Adrenal gland (tissue), 9 donors: ENCODE measurements at regions not wholly inside any gene's neighbourhood (a gene's known extent, or its start where the extent isn't known, plus 50 kb on each side); places are given as distances from the start of the nearest gene placed in this dataset.

ENCODE experiments used
- DNase-seq, 7 donors: peaks; one replicate each; pipeline ENCODE4 v3.0.0-alpha.2; 2019 to 2020
- H3K27ac ChIP-seq, 5 donors: fragments of 200-600 bp; sonication (generic) in 4 of 5; 1 replicate in 3 of 5; 2 replicates in 2 of 5; pipeline versions ENCODE4 v1.5.1 to v1.8.0; 2016 to 2020; ENCODE audit warnings: mild to moderate bottlenecking in 1 of 5
- H3K27me3 ChIP-seq: fragments of 200-600 bp; 2 replicates; pipeline ENCODE4 v1.8.0; 2021
- H3K36me3 ChIP-seq, 2 donors: fragments of 200-600 bp; replicated peaks in 1 of 2; 1 replicate in 1 of 2; 2 replicates in 1 of 2; pipeline versions ENCODE4 v1.5.1 to v1.8.0; 2018 to 2022
- H3K4me1 ChIP-seq, 2 donors: fragments of 200-600 bp; replicated peaks in 1 of 2; 1 replicate in 1 of 2; 2 replicates in 1 of 2; pipeline versions ENCODE4 v1.5.1 to v1.8.0; 2018 to 2021
- H3K4me3 ChIP-seq, 4 donors: fragments of 200-600 bp; sonication (generic) in 3 of 4; one replicate each; pipeline ENCODE4 v1.5.1; 2016 to 2018
- H3K9me3 ChIP-seq, 3 donors: fragments of 200-600 bp; sonication (generic) in 1 of 3; replicated peaks in 1 of 3; 1 replicate in 2 of 3; 2 replicates in 1 of 3; pipeline versions ENCODE4 v1.5.1 to v1.8.0; 2016 to 2021
- CTCF ChIP-seq, 6 experiments: fragments of 450-650 bp in 4 of 6; fragments of 200-600 bp in 2 of 6; sonication (generic) in 1 of 6; IDR thresholded peaks; 1 replicate in 5 of 6; 2 replicates in 1 of 6; pipeline versions ENCODE4 v1.5.1 to v1.8.0; 2016 to 2021; ENCODE audit warnings: antibody characterized with exemption in 6 of 6, mild to moderate bottlenecking in 2 of 6, moderate library complexity in 1 of 6
- POLR2A ChIP-seq, 2 donors: fragments of 450-650 bp; IDR thresholded peaks; one replicate each; pipeline ENCODE4 v1.6.1; 2017; ENCODE audit warnings: antibody characterized with exemption in 2 of 2, mild to moderate bottlenecking in 2 of 2, moderate library complexity in 1 of 2
- WGBS, 4 donors: extraction: QIAGEN DNeasy Blood & Tissue Kit in 2 of 4; methylation state at CpG; one replicate each; pipeline versions ENCODE4 v1.1.5 to v1.1.7; 2013 to 2017; 5-methylcytosine and 5-hydroxymethylcytosine counted together
- intact Hi-C, 2 donors: fragments of 100-400 bp; cut with DNase I; formaldehyde crosslinking; loops; one replicate each; pipeline versions ENCODE4 v1.14.1 to v1.15.0; 2022 to 2023
- donor health status: healthy with polysubstance abuse.
- donor health status: Bipolar disorder and iron deficiency.
- donor health status: DM: yes; HTN: yes; CAD: no.
- donor health status: DM: no; HTN: no; CAD: no.
- donor health status: DM: no; HTN: no; CAD: no.

- Histone ChIP-seq H3K9me3 (no peaks in the 10 kb centered on the region), H3K4me3 (no peak overlapping the region), H3K36me3 (no peaks in the 10 kb centered on the region), H3K27me3 (no peaks in the 10 kb centered on the region), H3K4me1 (no peaks in the 10 kb centered on the region), H3K27ac (no peak overlapping the region)
- intact Hi-C loops = no loop called here
- no peak for DNase-seq
- TF ChIP-seq POLR2A (IDR thresholded peaks at IDR 0.05) = no peak
- no peak for TF ChIP-seq CTCF (IDR thresholded peaks at IDR 0.05)
- WGBS, 4 donors = 58 to 88% (median 66%) methylated on average over 2 of the region's 2 CpGs
Measured at GRCh38 chr22:34476762-34477161, 556.5 kb upstream of the LARGE1 start.

DNA sequence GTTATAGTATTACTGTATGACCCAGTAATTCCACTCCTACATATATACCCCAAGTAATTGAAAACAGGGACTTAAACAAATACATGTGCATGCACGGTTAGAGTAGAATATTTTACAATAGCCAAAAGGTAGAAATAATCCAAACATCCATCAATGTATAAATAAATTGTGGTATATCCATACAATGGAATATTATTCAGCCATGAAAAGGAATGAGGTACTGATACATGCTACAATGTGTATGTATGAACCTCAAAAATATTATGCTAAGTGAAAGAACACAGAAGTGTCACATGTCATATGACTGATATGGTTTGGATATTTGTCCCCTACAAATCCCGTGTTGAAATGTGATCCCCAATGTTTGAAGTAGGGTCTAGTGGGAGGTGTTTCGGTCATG lies 560.8 kb upstream of the LARGE1 start:
- Histone ChIP-seq H3K36me3 (no peaks in the 10 kb centered on the region), H3K9me3 (no peaks in the 10 kb centered on the region), H3K27ac (no peak overlapping the region), H3K27me3 (no peaks in the 10 kb centered on the region), H3K4me3 (no peak overlapping the region), H3K4me1 (no peaks in the 10 kb centered on the region)
- DNase-seq = no peak
- intact Hi-C loops = no loop called here
- 74 to 86% (median 80%) methylated on average over 3 of the region's 3 CpGs for WGBS, 4 donors
- TF ChIP-seq POLR2A (IDR thresholded peaks at IDR 0.05) (no peak), CTCF (IDR thresholded peaks at IDR 0.05) (no peak)

DNA sequence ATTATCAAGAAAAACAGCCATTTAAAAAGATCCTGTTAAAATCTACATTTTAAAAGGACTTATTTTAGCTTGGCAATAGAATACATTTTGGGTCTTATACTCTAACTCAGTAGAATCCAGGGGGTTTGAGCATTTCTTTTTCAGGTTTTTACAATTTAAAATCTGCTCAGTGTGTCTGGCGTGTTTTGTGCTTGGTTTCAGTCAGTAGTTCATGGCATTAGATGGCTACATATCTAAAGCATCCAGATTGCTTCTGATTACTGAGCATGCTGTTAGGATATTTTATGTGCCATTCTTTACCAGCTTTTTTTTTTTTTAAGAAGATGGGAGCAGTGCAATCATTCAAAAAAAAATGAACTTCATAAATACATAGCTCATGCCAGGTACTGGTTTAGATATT lies 566.1 kb upstream of the LARGE1 start:
- Histone ChIP-seq H3K27ac (no peak overlapping the region), H3K4me3 (no peak overlapping the region), H3K9me3 (no peaks in the 10 kb centered on the region), H3K36me3 (no peaks in the 10 kb centered on the region), H3K4me1 (no peaks in the 10 kb centered on the region), H3K27me3 (no peaks in the 10 kb centered on the region)
- intact Hi-C loops = no loop called here
- DNase-seq = no peak
- WGBS, 4 donors = 42 to 57% (median 48%) methylated on average over 1 of the region's 1 CpG
- TF ChIP-seq CTCF (IDR thresholded peaks at IDR 0.05) (no peak), POLR2A (IDR thresholded peaks at IDR 0.05) (no peak)

- DNase-seq = no peak
- TF ChIP-seq POLR2A (IDR thresholded peaks at IDR 0.05) (no peak), CTCF (IDR thresholded peaks at IDR 0.05) (no peak)
- Histone ChIP-seq H3K4me3 (no peak overlapping the region), H3K9me3 (no peaks in the 10 kb centered on the region), H3K27me3 (no peaks in the 10 kb centered on the region), H3K4me1 (no peaks in the 10 kb centered on the region), H3K36me3 (no peaks in the 10 kb centered on the region), H3K27ac (no peak overlapping the region)
- intact Hi-C loops = no loop called here
- 57 to 80% (median 66%) methylated on average over 4 of the region's 4 CpGs for WGBS, 4 donors
Measured at GRCh38 chr22:34489861-34490260, 569.6 kb upstream of the LARGE1 start.
